ENCODE measurements at regions not wholly inside any gene's neighbourhood (a gene's known extent, or its start where the extent isn't known, plus 50 kb on each side); places are given as distances from the start of the nearest gene placed in this dataset.

DNA sequence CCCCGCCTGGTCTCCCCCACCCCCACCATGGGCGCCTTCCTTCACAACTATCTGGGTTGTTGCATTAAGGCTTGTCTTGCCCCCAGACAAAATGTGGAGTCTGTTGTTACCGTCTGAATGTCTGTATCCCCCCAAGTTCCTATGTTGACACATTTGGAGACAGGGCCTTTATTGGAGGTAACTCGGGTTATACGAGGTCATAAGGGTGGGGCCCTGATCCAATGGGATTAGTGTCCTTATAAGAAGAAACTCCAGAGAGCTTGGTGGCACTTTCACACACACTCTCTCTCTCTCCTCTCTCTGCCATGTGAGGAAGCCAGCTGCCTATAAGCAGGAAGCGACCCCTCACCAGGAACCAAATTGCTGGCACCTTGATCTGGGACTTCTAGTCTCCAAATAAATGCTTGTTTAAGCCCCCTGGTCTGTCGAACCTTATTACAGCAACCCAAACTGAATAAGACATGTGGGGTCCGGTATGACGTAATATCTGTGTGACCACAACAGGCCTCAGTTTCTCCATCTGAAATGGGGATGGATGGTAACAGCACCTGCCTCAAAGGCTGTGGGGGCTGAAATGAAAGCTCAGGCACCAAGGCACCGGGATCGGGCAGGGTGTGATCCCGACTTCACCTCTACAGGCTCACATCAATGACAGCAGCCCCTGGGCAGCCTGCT is 222.3 kb downstream of the CTTN start:
- DNase-seq (ENCODE audit: extremely low spot score), result no peak
- POLR2A ChIA-PET, result no interaction called here
- CTCF ChIA-PET, result no interaction called here
- TF ChIP-seq LEF1 (IDR thresholded peaks at IDR 0.05; ENCODE audit: borderline replicate concordance) (no peak), BHLHE40 (IDR thresholded peaks at IDR 0.05; ENCODE audit: borderline replicate concordance) (no peak)

DNA sequence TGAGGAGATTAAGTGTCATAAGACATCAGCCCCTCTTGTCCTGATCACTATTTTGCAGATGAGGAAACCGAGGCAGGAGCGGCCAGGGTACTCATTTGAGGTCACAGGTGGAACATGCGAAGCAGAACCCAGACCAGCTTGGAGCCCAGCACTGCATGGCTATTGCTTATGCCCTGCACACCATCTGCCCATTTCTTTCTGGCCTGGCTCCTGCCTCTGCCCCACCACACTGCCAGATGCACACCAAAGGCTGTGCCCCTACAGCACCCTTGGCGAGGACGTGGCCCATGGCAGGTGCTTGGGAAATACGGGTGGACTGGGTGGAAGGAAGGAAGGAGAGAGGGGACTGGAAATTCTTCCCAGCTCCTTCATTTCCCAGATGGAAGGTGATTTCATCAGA is 222.9 kb downstream of the CTTN start:
- ChIA-PET CTCF (no interaction called here), POLR2A (no interaction called here)
- no peak for TF ChIP-seq BHLHE40 (IDR thresholded peaks at IDR 0.05; ENCODE audit: borderline replicate concordance)
- TF ChIP-seq SP1 (IDR thresholded peaks at IDR 0.05), result no peak
- no peak for TF ChIP-seq ELF4 (IDR thresholded peaks at IDR 0.05)
- no peak for TF ChIP-seq TARDBP (IDR thresholded peaks at IDR 0.05)
- TF ChIP-seq FOXA1 (IDR thresholded peaks at IDR 0.05), result no peak
- no peak for TF ChIP-seq LEF1 (IDR thresholded peaks at IDR 0.05; ENCODE audit: borderline replicate concordance)
- no peak for TF ChIP-seq SUZ12 (IDR thresholded peaks at IDR 0.05)
- no peak for TF ChIP-seq FOXK2 (IDR thresholded peaks at IDR 0.05)
- TF ChIP-seq NFRKB (IDR thresholded peaks at IDR 0.05), result no peak
- no peak for TF ChIP-seq FOXM1 (IDR thresholded peaks at IDR 0.05; ENCODE audit: borderline replicate concordance)
- TF ChIP-seq, protein P1, sequence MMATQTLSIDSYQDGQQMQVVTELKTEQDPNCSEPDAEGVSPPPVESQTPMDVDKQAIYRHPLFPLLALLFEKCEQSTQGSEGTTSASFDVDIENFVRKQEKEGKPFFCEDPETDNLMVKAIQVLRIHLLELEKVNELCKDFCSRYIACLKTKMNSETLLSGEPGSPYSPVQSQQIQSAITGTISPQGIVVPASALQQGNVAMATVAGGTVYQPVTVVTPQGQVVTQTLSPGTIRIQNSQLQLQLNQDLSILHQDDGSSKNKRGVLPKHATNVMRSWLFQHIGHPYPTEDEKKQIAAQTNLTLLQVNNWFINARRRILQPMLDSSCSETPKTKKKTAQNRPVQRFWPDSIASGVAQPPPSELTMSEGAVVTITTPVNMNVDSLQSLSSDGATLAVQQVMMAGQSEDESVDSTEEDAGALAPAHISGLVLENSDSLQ (IDR thresholded peaks at IDR 0.05), result no peak
- TF ChIP-seq L3MBTL2 (conservative IDR thresholded peaks at IDR 0.05), result no peak
- no peak for TF ChIP-seq CTBP1 (IDR thresholded peaks at IDR 0.05; ENCODE audit: borderline replicate concordance)
- TF ChIP-seq ARNT (IDR thresholded peaks at IDR 0.05), result no peak
- TF ChIP-seq ZNF384 (IDR thresholded peaks at IDR 0.05), result no peak
- no peak for TF ChIP-seq HDGF (IDR thresholded peaks at IDR 0.05; ENCODE audit: borderline replicate concordance)
- DNase-seq (ENCODE audit: extremely low spot score), result no peak

DNA sequence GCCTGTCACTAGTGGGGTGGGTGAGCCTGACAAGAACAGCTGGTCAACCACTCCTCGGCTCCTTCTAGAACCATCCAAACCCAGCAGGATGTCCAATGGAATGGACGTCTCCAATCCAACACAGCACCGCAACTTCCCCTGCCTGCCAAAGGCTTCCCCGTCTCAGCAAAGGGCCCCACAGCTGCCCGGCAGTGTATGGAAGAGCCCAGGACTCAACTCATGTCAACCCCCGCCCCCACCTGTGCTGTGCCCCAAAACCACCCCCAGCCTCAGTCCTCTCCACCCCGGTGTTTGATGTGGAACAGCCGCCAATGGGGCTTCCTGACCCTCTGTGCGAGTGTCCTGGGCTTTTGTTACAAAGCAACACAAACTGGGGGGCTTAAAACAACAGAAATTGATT is 223.8 kb downstream of the CTTN start:
- ChIA-PET CTCF (no interaction called here), POLR2A (no interaction called here)
- no peak for TF ChIP-seq NFRKB (IDR thresholded peaks at IDR 0.05)
- no peak for TF ChIP-seq SUZ12 (IDR thresholded peaks at IDR 0.05)
- TF ChIP-seq FOXK2 (IDR thresholded peaks at IDR 0.05), result no peak
- TF ChIP-seq L3MBTL2 (conservative IDR thresholded peaks at IDR 0.05), result no peak
- TF ChIP-seq FOXM1 (IDR thresholded peaks at IDR 0.05; ENCODE audit: borderline replicate concordance), result no peak
- no peak for TF ChIP-seq TARDBP (IDR thresholded peaks at IDR 0.05)
- no peak for TF ChIP-seq SP1 (IDR thresholded peaks at IDR 0.05)
- no peak for DNase-seq (ENCODE audit: extremely low spot score)

DNA sequence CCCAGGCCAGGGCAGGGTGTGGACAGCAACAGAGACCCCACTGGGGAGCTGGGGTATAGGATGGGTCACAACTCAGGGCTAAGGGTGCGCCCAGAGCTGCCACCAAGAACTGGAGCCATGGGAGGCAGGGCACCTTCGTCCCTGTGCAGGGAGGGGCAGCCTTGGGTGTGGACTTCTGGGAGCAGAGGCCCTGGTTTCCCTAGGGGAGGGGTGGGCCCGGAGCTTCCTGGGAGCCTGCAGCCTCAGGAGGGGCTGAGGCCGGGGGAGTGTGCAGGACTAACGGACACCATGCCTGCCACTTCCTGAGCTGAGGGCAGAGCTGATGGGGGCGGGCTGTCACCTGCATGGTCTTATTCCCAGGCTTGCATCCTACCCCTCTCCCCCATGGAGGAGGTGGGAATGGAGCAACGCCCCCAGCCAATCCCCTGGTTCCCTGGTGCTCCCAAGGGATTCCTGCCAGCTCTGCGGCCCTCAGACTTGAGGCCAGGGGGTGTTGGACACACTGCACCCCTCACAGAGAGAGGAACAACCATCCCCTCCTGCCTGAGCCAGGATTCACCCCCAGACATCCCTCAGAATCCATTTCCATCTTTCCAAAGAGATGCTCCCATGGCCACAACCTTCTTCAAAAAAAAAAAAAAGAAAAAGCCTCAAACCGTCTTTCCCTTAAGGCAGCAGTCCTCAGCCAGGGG is 225.7 kb downstream of the CTTN start:
- no peak for DNase-seq (ENCODE audit: extremely low spot score)
- TF ChIP-seq FOXK2 (IDR thresholded peaks at IDR 0.05), result no peak
- TF ChIP-seq ARNT (IDR thresholded peaks at IDR 0.05), result no peak
- no peak for TF ChIP-seq NFRKB (IDR thresholded peaks at IDR 0.05)
- no peak for TF ChIP-seq HDGF (IDR thresholded peaks at IDR 0.05; ENCODE audit: borderline replicate concordance)
- TF ChIP-seq, protein P1 (IDR thresholded peaks at IDR 0.05), result no peak
- TF ChIP-seq CTBP1 (IDR thresholded peaks at IDR 0.05; ENCODE audit: borderline replicate concordance), result no peak
- no peak for TF ChIP-seq L3MBTL2 (conservative IDR thresholded peaks at IDR 0.05)
- CTCF ChIA-PET, result no interaction called here
- POLR2A ChIA-PET, result no interaction called here

DNA sequence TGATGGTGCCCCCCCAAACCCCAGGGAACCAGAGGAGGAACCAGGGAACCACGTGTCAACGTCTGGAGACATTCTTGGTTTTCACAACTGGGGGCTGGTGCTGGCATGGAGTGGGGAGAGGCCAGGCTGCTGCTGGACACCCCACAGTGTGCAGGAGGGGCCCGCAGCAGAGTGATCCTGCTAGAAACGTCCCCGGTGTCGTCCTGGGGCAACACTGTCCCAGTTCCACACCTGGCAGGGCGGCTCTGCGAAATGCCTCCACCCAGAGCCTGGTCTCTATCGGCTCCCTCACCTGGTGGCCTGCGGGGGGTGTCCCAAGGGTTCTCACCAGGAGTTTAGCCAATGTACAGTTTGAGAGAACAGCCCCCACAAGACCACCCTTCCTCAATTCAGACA is 226.3 kb downstream of the CTTN start:
- DNase-seq (ENCODE audit: extremely low spot score), result no peak
- TF ChIP-seq HDGF (IDR thresholded peaks at IDR 0.05; ENCODE audit: borderline replicate concordance) (no peak), FOXM1 (IDR thresholded peaks at IDR 0.05; ENCODE audit: borderline replicate concordance) (no peak), ELF4 (IDR thresholded peaks at IDR 0.05) (no peak), BHLHE40 (IDR thresholded peaks at IDR 0.05; ENCODE audit: borderline replicate concordance) (no peak), FOXK2 (IDR thresholded peaks at IDR 0.05) (no peak), SP1 (IDR thresholded peaks at IDR 0.05) (no peak), FOXA1 (IDR thresholded peaks at IDR 0.05) (no peak), CTBP1 (IDR thresholded peaks at IDR 0.05; ENCODE audit: borderline replicate concordance) (no peak), L3MBTL2 (conservative IDR thresholded peaks at IDR 0.05) (no peak), ARNT (IDR thresholded peaks at IDR 0.05) (no peak), ZNF384 (IDR thresholded peaks at IDR 0.05) (no peak), SUZ12 (IDR thresholded peaks at IDR 0.05) (no peak), TARDBP (IDR thresholded peaks at IDR 0.05) (no peak), NFRKB (IDR thresholded peaks at IDR 0.05) (no peak), LEF1 (IDR thresholded peaks at IDR 0.05; ENCODE audit: borderline replicate concordance) (no peak)
- TF ChIP-seq, protein P1 (IDR thresholded peaks at IDR 0.05), result no peak
- CTCF ChIA-PET, result no interaction called here
- POLR2A ChIA-PET, result no interaction called here

DNA sequence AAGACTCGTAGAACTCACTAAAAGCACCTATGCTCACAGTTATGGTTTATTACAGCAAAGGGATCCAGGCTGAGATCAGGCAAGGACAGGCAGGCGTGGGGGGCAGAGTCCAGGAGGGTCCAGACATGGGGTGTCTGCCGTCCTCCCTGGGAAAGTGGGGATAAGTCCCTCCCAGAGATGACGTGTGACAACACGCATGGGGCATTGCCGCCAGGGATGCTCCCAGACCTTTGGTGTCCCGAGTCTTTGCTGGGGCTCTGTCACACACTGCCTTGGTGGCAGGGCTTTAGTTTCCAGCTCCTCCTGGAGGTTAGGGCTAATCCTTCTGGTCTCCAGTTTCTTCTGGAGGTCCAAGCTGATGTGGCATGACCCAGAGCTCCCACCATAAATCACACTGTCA is 226.7 kb downstream of the CTTN start:
- no peak for DNase-seq (ENCODE audit: extremely low spot score)
- TF ChIP-seq SUZ12 (IDR thresholded peaks at IDR 0.05) (no peak), FOXK2 (IDR thresholded peaks at IDR 0.05) (no peak), ARNT (IDR thresholded peaks at IDR 0.05) (no peak), ELF4 (IDR thresholded peaks at IDR 0.05) (no peak), ZNF384 (IDR thresholded peaks at IDR 0.05) (no peak), HDGF (IDR thresholded peaks at IDR 0.05; ENCODE audit: borderline replicate concordance) (no peak)
- POLR2A ChIA-PET, result no interaction called here
- CTCF ChIA-PET, result no interaction called here

Data from HEK293T (cell line).